Urothelium cell line (cell line): ENCODE measurements at regions not wholly inside any gene's neighbourhood (a gene's known extent, or its start where the extent isn't known, plus 50 kb on each side); places are given as distances from the start of the nearest gene placed in this dataset.
"Not testable (repeated sequence)": the region's sequence is repeated elsewhere in the genome, so short reads cannot be mapped to it uniquely, and the experiment has no call there.

Experiments
- DNase-seq: peaks from one replicate; pipeline ENCODE4 v3.0.0; 2011; ENCODE audit warnings: low spot score, mixed read lengths
- FAIRE-seq: peaks from 2 replicates; lab custom pipeline; 2011; peaks lifted over from hg19 to GRCh38; lab: Jason Lieb, UNC

DNA sequence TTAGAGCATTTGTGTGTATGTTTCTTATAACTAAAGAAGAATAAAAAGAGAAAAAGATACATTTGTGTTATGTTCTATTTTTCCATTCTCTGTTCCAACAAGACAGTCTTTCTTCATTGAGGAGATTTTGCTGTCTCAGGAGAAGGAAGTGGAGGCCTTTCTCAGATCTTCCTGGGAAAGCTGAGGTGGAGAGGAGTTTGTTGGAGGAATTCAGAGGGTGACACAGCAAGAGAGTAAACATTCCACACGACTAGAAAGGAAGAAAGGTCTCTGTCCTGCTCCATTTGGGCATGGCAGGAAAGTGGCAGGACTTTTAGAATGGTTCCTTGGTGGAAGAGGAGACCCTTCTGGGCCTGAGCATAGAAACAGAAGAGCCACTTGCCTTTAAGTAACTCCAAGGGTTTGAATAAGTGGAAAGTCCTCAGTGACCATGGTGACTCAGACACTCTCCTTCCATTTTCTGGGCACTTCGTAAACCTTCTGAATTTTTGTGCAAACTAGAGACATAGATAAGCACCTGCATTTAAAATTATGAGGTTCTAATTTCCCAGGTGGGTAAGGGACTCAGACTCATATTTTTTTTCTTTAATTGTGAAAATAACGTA is 52.3 kb upstream of the COL5A2 start:
- FAIRE-seq, result no peak
- no peak for DNase-seq

GRCh38 chr2:189232759-189233406 is 53.3 kb upstream of the COL5A2 start:
- no peak for FAIRE-seq
- no peak for DNase-seq

DNA sequence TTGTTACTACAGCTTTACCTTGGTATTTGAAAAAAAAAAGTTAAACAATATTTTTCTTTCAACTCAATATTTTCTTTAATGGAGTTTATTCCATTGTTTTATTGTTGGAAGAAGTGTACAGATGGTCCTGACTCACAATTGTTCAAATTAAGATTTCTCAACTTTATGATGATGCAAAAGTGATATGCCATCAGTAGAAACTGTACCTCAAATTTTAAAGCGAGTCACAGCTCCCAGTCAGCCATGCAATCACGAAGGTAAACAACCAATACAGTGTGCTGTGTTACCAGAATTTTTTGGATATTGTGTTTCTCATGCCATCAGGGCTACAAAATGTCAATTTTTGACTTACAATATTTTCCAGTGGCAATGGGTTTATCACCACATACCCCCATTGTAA is 54.0 kb upstream of the COL5A2 start:
- DNase-seq, result no peak
- no peak for FAIRE-seq

DNA sequence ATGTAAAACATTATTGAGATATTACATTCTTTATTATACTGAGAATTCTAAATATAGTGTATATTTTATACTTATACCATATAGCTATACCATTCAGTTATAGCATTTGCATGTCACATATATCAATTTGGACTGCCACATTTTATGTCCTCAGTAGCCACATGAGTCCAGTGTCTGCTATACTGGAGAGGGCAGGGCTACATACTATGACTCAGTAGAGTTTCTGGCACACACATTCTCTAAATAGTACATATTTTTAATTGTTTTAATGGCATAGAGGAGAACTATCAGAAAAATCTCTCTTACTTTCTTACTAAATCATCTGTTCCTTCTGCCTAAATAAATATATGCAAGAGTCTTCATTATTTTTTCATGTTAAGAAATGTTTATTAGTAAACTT is 55.4 kb upstream of the COL5A2 start:
- FAIRE-seq (no peak), DNase-seq (no peak)

- no peak for DNase-seq
Observed at GRCh38 chr2:189236066-189236465, 56.5 kb upstream of the COL5A2 start.

DNA sequence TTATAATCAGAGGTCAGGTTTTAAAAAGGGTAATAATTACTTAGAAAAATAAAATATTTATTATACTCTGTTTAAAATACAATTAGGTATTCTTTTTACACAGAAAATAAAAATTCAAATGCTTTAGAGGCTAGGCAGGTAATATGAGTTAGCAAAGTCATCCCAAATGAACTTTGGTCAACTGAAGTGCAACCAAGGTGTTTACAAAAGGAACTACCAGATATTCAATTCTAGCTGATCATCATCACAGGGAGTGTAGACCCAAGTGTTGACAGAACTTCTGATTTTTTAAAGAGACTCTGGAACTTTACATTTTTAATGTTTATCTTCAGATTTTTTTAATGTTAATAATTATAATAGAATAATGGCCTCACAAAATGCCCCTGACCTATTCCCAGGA is 59.3 kb upstream of the COL5A2 start:
- DNase-seq (no peak), FAIRE-seq (no peak)

More at GRCh38 chr2:189236066-189236465, 56.5 kb upstream of the COL5A2 start:
- no peak for FAIRE-seq

DNA sequence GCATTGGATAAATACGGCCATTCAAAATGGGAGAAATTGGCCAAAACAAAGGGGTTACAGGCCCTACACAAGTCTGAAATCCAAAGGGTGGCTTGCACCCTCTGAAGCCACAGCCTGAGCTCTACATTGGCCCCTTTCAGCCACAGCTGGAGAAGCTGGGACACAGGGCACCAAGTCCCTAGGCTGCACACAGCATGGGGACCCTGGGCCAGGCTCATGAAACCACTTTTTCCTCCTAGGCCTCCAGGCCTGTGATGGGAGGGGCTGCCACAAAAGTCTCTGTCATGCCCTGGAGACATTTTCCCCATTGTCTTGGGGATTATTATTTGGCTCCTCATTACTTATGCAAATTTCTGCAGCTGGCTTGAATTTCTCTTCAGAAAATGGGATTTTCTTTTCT is 64.3 kb upstream of the COL5A2 start:
- not testable (repeated sequence) for FAIRE-seq, DNase-seq

GRCh38 chr2:189247276-189247675 is 67.7 kb upstream of the COL5A2 start:
- FAIRE-seq, result no peak

DNA sequence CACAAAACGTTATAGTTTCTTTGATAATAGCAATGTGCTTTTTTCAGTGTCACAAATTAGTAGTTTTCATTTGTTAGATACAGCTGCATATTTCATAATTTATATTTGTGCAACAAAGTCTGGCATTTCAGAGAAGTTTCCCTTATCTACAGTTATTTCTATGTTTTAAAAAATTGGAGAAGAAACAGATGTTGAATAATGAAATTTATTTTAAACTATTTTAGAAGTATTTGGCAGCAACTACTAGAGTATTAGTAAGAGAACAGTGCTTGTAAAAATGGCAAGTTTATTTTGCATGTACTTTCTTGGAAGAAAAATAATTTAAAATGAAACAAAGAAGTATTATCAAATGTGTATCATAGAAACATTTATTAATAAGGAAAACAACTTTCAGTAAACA is 68.6 kb upstream of the COL5A2 start:
- DNase-seq (no peak), FAIRE-seq (no peak)

More at GRCh38 chr2:189247276-189247675, 67.7 kb upstream of the COL5A2 start:
- no peak for DNase-seq

GRCh38 chr2:189249171-189249570 is 69.6 kb upstream of the COL5A2 start:
- no peak for FAIRE-seq
- DNase-seq, result no peak

GRCh38 chr2:189249901-189250300 is 70.3 kb upstream of the COL5A2 start:
- DNase-seq, result no peak
- FAIRE-seq, result no peak

DNA sequence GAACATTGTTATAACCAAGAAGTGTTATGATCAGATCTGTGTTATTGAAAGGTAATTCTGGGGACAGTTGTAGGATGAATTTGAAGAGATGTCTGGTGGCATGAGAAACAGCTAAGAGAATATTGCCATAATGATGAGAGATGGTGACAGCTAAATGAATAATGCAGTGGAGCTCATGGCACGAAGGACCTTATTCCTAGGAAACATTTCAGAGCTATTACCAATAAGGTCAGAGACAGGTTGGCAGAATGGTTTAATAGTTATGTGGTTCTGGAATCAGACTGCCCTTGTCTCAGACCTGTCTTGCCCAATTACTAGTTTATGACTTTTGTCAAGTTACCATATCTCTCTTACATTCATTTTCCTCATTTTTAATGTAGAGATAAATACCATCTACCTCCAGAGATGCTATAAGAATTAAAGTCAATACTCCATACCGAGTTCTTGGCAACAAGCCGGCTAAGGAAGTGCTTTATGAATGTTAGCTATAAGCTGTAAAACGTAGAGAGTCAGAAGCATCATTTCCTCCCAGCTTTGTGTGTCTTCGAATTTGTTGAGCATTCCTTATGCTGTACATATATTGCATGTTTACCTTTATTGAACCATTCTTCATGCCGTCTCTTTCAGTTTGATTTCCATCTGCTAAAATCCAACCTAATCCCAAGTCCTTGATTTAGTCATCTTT is 73.6 kb upstream of the COL5A2 start:
- DNase-seq (no peak), FAIRE-seq (no peak)

GRCh38 chr2:189253836-189254235 is 74.3 kb upstream of the COL5A2 start:
- FAIRE-seq (no peak), DNase-seq (no peak)

GRCh38 chr2:189254268-189254883 is 74.8 kb upstream of the COL5A2 start:
- FAIRE-seq (peak; percentile 37), DNase-seq (peak; percentile 11)

GRCh38 chr2:189255711-189256110 is 76.2 kb upstream of the COL5A2 start:
- FAIRE-seq (no peak), DNase-seq (no peak)

- no peak for DNase-seq
- no peak for FAIRE-seq
Observed at GRCh38 chr2:189258616-189259365, 79.2 kb upstream of the COL5A2 start.

DNA sequence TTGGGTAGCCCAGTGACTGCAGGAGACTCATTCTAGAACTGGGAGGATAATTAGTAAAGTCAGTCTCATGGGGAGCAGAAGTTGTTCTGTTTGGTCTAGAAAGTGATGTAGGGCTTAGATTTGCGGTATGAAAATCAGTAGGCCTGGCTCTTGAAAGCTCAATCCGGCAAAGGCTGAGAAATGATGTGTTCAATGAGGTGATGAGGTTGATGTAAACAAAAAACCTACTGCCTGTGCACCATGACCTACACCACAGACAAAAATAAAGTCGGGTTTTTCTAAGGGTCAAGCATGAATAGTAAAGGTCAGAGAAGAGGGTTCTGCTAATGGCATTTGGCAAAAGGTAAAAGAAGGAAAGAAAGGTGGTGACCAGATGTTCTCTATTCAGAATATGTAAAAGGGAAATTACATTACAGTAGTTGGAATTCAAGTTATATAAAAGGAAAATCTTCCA is 80.8 kb upstream of the COL5A2 start:
- no peak for DNase-seq
- FAIRE-seq, result no peak

DNA sequence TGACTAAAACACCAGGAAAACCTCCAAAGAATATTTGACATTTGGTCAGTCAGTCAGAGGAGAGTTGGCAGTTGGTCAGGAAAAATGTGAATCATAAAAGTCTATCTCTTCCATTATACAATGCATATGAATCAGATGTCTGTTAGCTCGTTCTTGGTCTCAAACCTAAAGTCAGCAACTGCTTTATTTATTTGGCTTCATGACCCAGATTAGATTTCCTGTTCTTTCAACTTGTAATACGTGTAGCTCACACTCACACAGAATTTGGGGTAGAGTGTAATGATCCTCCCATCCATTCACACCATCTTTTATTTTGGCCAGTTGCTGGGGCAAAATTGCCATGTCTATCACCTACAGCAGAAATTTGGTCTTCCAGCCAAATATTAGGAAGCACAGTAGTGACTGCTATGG is 81.9 kb upstream of the COL5A2 start:
- DNase-seq (no peak), FAIRE-seq (no peak)

DNA sequence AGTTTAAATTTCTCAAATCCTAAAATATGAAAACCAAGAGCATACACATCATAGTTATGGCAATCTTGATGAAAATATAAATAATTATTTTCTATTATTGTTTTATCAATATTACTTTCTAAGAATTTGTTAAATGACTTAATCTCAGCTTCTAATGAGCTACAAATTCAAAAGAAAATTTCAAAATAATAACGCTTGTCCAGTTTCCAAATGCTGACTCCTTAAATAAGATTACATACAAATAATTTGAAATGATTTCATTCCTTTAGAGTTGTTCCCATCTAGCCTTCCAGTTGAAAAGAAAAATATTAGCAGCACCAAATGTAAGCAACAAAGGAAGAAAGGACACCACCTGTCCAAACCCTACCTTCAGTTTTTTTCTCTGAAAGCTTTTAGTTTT is 82.4 kb upstream of the COL5A2 start:
- no peak for FAIRE-seq

DNA sequence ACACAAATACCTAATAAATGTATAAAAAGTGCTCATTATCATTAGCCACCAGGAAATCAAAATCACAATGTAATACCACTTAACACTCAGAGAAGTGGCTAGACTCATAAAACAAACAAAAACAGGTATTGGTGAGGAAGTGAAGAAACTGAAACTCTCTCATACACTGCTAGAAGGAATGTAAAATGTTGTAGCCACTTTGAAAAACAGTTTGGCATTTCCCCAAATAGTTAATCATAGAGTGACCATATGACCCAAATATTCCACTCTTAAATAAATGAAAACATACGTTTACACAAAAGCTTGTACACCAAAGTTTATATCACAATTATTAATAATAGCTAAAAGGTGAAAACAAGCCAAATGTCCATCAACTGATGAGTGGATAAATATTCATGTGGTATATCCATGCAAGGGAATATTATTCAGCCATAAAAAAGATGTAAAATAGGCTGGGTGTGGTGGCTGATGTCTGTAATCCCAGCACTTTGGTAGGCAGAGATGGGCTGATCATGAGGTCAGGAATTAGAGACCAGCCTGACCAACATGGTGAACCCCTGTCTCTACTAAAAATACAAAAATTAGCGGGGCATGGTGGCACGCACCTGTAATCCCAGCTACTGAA is 86.2 kb upstream of the COL5A2 start:
- FAIRE-seq (no peak), DNase-seq (no peak)

More for the DNA sequence above, 82.4 kb upstream of the COL5A2 start:
- DNase-seq, result no peak
